Inflammatory macrophage treated with lipopolysaccharide for 1 hour (primary cell): ENCODE measurements at regions not wholly inside any gene's neighbourhood (a gene's known extent, or its start where the extent isn't known, plus 50 kb on each side); places are given as distances from the start of the nearest gene placed in this dataset.

Experiments used
- DNase-seq, 2 donors: peaks; one replicate each; pipeline ENCODE4 v3.0.0-alpha.2; 2020 to 2022

- DNase-seq: peak in 1 of 2 donors; percentile 12
These were observed 508.0 kb downstream of the BCL11A start for GRCh38 chr2:60045456-60045855.

GRCh38 chr2:60044484-60044883, 509.0 kb downstream of the BCL11A start:
- no peak for DNase-seq

- DNase-seq: no peak
These were observed 511.4 kb downstream of the BCL11A start for GRCh38 chr2:60042023-60042422.

GRCh38 chr2:60033325-60033724, 520.1 kb downstream of the BCL11A start:
- no peak for DNase-seq

- DNase-seq: no peak
These were observed 523.9 kb downstream of the BCL11A start for GRCh38 chr2:60029566-60029883.

- DNase-seq: no peak
These were observed 524.4 kb downstream of the BCL11A start for GRCh38 chr2:60028849-60029565.

GRCh38 chr2:60025496-60025895, 528.0 kb downstream of the BCL11A start:
- no peak for DNase-seq

- no peak for DNase-seq
These were observed 530.0 kb downstream of the BCL11A start for GRCh38 chr2:60023256-60023985.

- no peak for DNase-seq
These were observed 545.8 kb downstream of the BCL11A start for GRCh38 chr2:60007671-60008070.

- DNase-seq: no peak
These were observed 550.4 kb downstream of the BCL11A start for GRCh38 chr2:60003076-60003475.

- no peak for DNase-seq
These were observed 551.1 kb downstream of the BCL11A start for GRCh38 chr2:60002183-60002867.

GRCh38 chr2:60000686-60001085, 552.8 kb downstream of the BCL11A start:
- no peak for DNase-seq

GRCh38 chr2:59998324-59998723, 555.1 kb downstream of the BCL11A start:
- no peak for DNase-seq

GRCh38 chr2:59997371-59997770, 556.1 kb downstream of the BCL11A start:
- DNase-seq: no peak

GRCh38 chr2:59996855-59997254, 556.6 kb downstream of the BCL11A start:
- no peak for DNase-seq

GRCh38 chr2:59993726-59994125, 559.7 kb downstream of the BCL11A start:
- DNase-seq: no peak

GRCh38 chr2:59988341-59988740, 565.1 kb downstream of the BCL11A start:
- no peak for DNase-seq

GRCh38 chr2:59986511-59986910, 566.9 kb downstream of the BCL11A start:
- no peak for DNase-seq

GRCh38 chr2:59985923-59986322, 567.5 kb downstream of the BCL11A start:
- DNase-seq: no peak

- no peak for DNase-seq
These were observed 579.2 kb downstream of the BCL11A start for GRCh38 chr2:59974051-59974766.

GRCh38 chr2:59969161-59969560, 584.3 kb downstream of the BCL11A start:
- no peak for DNase-seq

- DNase-seq: no peak
These were observed 585.0 kb downstream of the BCL11A start for GRCh38 chr2:59968441-59968840.

- no peak for DNase-seq
These were observed 585.8 kb downstream of the BCL11A start for GRCh38 chr2:59967691-59968090.
